Tibial nerve (tissue), 4 donors: ENCODE measurements at regions not wholly inside any gene's neighbourhood (a gene's known extent, or its start where the extent isn't known, plus 50 kb on each side); places are given as distances from the start of the nearest gene placed in this dataset.

ENCODE experiments used
- CTCF ChIP-seq, 5 experiments: fragments of 200-600 bp in 3 of 5; fragments of 450-650 bp in 2 of 5; sonication (generic) in 3 of 5; IDR thresholded peaks; one replicate each; pipeline ENCODE4 v1.5.1; 2016 to 2019; ENCODE audit warnings: antibody characterized with exemption in 5 of 5, mild to moderate bottlenecking in 3 of 5, moderate library complexity in 2 of 5
- EP300 ChIP-seq, 2 donors: sonication (generic); formaldehyde crosslinking; IDR thresholded peaks; one replicate each; pipeline ENCODE4 v1.6.1; 2017; ENCODE audit warnings: antibody characterized with exemption in 2 of 2, mild to moderate bottlenecking in 1 of 2
- POLR2A ChIP-seq, 2 donors: fragments of 450-650 bp; IDR thresholded peaks; one replicate each; pipeline ENCODE4 v1.6.1; 2017; ENCODE audit warnings: antibody characterized with exemption in 2 of 2, mild to moderate bottlenecking in 2 of 2, moderate library complexity in 2 of 2

- TF ChIP-seq EP300 (IDR thresholded peaks at IDR 0.05) (no peak), POLR2A (IDR thresholded peaks at IDR 0.05) (no peak), CTCF (IDR thresholded peaks at IDR 0.05) (no peak)
These were observed 262.0 kb downstream of the ACTR3B start for GRCh38 chr7:153021542-153021941.
